HG03025 (cell line): ENCODE measurements at regions not wholly inside any gene's neighbourhood (a gene's known extent, or its start where the extent isn't known, plus 50 kb on each side); places are given as distances from the start of the nearest gene placed in this dataset.

Source experiments
- ATAC-seq: cut with Tn5 transposase; IDR thresholded peaks from one replicate; pipeline ENCODE4 v1.9.1; 2021; ENCODE audit warnings: mild to moderate bottlenecking, moderate library complexity; ENCODE audit not compliant: unreplicated experiment, low FRiP score

DNA sequence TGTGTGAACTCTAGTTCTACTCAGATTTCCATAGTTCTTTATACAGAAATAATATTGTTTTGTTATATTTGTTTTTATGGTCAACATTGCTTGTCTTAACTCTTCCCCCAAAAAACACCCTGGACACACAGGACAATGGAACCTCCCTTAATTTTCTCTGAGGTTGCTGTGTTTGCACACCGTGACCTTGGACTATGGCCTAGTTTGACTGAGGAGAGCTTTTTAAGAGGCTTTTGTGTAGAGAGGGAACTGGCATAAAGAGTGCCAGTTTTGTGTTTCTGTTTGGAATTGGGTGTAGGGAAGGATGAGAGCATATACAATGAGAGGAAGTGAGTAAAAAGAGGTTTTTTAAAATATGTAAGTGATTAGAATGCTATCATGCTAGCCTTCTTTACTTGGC, 101.1 kb upstream of the MEF2C start:
- no peak for ATAC-seq

DNA sequence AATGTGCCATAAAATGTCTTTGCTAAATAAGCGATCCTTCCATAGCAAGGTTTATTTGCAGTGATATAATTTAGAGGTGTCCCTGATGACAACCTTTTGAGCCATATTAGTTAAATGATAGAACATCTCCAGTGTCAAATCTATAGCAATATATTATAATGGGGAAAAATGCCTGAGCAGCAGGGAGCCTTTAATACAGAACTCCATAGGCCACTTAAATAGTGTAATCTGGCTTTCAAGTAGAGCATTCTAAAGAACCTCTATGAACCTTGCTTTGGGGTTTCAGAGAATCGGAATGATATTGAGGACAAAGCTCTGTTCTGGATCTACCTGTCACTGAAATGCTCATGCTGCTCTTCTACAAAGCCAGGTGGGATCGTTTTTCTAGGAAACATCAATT, 96.7 kb upstream of the MEF2C start:
- ATAC-seq, result no peak

DNA sequence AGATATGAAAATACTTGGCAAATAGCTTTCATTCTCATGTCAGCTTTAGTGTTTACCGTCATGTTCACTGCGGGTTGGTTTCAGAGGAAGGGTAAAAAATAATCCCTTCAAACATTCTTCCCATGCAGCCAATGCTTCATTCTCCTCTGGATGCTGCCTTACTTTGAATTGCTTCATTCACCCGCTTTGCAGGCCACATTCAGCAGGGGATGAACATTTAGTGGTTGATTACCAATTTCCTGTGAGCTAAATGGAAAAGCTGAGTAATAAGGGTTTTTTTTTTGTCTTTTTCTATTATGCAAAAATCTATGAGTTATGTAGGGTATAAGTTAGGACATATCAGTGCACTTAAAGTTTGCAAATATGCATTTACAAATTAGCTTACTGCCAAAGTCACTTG, 96.3 kb upstream of the MEF2C start:
- ATAC-seq, result no peak

DNA sequence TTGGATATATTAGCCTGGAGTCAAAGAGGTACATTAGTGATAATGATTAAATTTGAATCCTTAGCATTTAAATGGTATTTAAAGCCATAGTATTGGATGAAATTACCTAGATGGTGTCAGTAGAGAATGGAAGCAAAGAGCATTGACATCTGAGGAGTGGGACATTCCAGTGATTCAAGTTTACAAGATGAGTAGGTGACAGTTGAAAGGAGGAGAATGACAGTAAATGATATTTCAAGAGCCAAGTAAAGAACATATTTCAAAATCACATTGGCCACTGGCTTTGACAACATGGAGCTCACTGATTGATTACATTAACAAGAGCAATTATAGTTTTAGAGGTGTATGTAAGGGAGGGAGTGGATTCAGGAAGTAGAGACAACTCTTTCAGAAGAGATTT, 93.9 kb upstream of the MEF2C start:
- no peak for ATAC-seq

DNA sequence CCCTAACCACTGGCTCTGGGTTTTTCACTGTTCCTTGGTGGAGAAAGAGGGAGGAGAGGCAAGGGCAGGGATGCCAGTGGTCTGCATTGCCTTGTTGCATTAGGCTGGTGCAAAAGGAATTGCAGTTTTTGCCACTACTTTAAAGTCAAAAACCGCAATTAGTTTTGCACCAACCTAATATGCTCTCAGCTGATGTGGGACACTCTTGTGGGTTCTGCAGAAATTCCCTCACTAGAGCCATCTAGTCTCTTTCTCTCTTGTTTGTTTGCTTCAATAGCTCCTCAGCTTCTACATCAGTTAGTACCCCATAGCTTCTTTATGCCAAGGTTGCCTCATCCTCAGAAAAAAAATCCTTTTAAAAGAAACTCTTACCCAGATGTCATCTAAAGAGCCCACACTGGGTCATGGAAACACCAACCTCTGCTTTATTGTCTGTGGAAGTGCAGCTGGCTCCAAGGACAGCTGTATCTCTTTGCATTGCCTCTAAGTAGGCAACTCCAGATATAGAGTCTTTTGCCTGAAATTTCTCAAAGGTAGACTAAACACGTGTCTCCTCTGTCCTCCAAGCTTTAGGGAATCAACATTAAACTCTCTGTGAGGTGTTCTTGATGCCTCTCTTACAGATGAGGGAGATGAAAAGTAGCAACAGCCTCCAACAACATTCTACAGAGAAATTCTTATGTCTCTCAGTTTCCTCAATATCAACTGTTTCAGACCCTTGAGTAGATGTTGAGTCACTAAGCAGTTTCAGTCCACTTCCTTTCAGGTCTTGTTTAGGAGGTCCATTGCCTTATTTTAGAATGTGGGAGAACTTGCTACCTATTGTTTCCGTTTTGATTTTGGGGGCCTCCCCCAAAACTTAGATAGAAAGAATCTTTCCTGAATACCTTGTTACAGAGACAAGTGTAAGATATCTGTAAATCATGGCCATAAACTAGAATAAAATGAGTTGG, 84.9 kb upstream of the MEF2C start:
- ATAC-seq, result no peak

DNA sequence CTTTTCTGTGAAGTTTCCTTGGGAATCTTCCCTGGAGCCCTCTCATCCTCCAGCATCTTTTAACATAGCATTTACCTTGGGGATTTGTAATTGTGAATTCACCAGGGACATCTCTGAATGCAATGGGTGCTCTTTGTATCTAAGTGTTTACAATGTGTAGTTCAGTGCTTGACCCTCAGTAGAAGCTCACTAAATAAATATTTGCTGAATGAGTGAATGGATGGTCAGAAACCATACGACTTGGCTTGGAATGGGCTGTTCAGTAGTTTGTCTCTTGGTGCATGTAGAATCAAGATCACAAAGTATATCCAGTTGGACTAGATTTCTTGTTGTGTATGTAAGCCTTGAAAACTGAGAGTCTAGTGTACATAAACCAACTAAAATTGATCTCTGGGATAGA, 81.8 kb upstream of the MEF2C start:
- ATAC-seq, result no peak

DNA sequence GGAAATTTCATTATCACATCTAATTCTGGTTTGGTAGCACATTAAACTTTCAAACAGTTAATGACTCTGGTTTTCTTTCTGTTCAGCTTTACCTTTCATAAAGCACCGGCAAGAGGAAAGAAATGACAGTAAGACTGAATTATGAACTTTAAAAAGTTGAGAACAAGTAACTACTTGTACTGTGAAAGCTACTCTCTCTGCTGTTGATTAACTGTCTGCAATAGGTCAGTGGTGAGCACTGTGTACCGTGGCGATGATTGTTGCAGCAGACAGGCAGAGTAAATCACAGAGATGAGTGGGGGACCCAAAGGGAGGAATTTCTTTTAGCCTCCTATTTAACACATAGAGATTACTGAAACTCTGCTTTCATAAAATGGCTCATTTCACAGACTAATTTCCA, 74.0 kb upstream of the MEF2C start:
- no peak for ATAC-seq

DNA sequence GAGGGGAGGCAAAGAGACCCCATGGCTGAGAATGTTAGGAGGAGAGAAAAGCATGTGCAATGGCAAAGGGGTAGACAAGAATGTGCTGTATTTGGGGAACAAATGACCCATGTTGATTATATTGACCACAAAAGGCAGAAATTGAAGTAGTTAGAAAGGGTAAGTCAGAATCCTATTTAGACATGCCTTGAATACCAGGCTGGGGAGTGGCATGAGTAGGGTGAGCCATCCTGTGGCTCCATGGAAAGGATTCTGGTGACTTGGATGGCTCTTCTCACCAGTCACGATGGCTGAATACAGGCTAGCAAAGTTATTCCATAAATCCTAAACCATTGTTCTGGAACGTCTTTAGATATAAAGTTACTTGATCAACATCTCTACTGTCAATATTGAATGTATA, 73.4 kb upstream of the MEF2C start:
- no peak for ATAC-seq

DNA sequence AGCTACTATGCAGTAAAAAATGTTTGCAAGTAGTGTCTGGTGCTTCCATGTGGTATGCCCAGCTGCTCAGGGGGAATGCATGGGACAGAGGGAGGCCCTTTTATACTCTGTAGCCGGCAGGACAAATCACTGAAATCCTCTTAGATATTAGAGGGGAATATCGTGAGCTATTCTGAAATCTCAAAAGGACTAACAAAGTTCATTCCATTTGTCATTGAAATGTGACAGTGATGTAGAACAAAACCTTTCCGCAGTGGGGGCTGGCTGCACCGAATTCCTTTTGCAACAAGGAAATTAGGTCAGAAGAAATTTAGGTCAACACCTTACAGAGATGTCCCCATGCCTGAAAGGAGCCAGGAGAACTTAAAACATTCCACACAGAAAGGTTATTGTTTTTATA, 72.4 kb upstream of the MEF2C start:
- ATAC-seq, result no peak

DNA sequence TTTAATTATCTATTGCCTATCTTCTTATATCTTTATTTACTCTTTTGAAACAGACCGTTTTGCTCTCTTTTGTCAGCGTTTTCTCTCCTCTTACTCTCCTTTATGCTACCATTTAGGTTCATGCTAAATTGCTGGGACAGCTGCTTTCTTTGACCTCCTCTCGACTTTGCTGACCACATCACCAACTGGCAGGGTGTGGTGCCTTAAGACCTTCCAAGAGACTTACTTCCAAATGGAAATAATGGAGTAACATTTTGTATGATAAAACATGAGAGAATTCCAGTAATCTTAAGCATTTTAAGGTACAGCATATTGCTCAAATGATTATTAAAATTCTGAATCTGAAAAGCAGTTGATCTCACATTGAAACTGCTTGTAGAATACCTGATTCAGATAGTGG, 71.5 kb upstream of the MEF2C start:
- ATAC-seq, result no peak

DNA sequence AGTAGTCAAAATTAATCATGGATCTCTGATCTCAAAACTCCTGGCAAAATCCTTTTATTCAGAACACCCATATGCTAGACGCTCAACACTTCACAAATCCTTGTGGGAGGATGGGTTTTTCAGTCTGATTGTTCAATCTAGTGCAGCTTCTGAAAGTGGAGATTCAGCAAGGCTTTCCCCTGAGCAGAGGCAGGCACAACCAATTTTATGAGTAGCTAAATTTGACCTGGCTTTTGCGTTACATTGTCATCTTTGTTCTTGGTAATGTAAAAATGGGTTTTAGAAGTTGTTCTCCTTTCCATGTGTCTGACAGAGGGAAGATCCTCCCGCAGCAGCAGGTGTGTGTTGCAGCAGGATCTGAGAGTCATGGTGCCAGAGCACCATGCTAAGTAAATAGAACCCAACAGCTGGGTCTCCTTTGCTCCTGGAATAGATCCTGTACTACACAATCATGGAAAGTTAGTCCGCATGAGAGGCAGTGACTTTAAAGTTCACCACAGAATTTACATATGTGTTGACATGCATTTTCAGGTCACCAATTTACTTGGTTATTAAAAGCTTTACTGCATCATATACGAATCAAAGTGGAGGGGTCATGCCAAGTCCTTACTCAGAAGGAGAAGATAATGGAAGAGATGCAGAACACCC, 70.1 kb upstream of the MEF2C start:
- no peak for ATAC-seq

DNA sequence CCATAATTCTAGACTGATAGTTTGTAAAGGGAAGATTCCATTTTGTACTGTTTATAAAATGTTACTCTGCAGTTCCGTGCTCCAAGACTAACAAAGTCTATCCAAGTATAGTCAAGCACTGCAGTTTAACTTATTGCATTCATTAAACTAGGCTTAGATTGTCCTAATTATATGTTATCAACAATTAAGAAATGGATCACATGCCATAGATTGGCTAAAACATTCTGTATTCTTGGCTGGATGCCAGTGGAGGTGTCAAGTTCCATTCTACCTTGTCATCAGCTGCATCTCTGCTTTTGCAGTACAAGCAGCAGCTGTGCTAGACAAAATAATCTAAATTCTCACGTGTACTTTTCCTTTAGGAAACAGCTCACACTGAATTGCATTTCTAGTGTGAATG, 69.4 kb upstream of the MEF2C start:
- ATAC-seq, result no peak

DNA sequence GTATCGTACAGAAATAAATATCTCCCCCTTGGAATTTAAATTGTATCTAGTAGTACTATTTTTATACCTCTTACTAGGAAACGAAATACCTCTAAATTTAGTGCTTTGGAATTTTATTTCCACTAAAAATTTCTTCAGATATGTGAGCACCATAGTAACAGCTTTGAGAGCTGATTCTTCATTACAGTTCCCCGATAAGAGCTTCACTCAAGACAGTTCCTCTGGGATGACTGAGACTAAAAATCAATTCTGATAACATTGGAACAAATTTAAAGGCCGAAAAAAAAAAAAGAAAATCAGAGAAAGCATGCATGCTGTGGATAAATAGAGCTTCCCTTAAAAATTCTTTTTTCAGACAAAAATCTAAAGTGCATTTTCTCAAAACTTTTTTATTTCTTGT, 68.5 kb upstream of the MEF2C start:
- no peak for ATAC-seq

DNA sequence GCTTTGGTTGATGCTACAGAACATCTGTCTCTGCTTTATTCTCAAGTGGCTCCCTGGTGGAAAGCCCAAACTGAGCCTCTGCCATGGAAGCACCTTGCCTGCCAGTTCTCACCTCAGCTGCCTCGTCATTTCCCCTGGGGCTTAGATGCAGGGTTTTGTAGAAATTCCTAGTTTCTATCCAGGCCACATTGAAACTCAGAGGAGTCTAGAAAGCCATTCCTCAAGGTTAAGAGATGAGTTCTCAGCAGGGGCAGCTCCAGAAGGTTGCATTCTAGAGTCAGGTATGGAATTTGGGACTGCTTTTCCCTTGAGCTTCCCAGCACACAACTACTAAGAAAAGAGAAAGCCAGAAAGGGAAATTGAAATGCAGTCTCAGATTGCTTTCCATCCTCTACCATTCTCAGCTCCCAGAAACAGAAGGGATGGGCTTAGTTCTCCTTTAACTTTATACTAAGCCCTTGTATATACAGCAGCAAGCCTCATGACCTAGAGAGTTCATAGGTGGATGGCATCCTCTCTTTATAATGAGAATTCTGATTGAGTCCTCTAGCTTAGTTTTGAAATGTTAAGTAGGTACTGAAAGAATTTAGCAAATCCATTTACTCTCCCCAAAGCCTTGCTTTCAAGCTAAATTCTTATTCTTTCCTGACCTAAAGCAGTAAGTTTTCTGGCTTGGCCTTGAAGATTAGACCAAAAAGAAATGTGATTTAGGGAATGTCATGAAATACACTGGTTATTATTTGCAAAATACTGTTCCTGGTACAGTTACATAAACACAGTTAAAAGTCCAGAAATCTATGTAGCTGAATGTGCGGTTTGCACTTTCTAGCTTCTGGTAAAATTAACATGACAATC, 66.0 kb upstream of the MEF2C start:
- no peak for ATAC-seq

DNA sequence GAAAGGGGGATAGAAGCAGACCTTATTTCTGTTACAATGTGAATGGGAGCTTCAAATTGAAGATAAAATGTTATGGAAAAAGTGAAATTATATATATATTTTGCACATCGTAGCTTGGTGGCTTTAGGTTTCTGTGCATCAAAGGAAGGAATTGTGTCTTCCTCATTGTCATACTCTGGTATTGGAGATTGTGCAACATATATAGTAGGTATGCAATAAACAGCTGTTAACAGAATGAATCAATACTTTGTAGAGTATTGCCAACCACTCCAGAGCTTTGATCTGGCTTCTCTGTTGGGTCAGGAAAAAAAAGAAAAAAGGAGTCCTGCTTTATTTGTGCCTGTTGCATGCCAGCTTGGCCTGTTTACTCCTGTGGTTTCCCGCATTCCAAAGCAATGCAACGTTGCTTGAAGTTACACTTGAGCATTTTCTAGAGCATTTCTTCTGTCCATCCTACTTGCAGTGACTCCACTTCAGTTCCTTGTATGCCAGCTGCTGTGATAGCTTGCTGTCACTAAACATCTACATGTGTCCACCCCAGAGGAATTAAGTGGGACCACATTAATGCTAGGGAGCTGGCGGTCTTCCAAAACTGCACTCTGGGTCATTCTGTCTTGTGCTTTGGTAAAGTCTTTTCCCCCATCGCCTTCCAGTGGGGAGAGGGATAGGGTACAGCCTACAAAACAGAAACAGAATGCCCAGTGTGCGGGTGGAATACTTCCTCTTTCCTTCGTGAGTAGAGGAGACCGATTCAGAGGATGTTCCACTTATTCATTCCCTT, 62.0 kb upstream of the MEF2C start:
- ATAC-seq, result no peak

DNA sequence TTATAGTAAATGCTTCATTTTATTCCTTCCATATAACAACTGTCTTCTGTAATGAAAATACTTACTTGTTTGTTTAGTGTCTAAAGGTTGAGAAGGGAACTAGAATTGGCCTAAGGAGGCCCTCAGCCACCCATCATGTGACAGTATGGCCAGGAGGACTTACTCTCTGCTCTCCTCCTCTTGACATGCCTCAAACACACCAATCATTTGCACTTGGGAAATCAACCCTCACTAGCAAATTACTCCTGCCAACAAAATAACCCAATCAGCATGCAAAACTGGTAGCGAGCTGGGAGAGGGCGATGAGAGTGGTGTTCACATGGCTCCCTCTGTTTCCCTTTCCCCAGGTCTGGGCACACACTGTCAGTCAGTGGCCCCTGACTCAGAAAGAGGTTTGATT, 58.6 kb upstream of the MEF2C start:
- no peak for ATAC-seq

DNA sequence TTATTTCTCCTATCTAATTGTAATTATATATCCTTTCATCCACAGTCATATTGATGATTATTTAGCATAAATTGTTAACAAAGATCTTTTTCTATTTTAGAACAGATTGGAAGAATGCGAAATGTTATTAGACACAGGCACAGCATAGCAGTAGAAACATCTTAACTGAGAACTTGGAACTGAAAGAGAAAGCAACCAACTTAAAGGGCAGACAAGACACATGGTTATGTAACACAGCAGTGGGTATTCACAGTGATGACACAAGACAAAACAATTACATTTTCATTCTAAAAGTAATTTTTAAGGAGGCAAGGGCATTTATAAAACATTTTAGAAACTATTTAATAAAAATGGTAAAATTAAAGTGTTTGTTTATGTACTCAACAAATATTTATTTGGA, 57.7 kb upstream of the MEF2C start:
- peak; percentile 53 for ATAC-seq

DNA sequence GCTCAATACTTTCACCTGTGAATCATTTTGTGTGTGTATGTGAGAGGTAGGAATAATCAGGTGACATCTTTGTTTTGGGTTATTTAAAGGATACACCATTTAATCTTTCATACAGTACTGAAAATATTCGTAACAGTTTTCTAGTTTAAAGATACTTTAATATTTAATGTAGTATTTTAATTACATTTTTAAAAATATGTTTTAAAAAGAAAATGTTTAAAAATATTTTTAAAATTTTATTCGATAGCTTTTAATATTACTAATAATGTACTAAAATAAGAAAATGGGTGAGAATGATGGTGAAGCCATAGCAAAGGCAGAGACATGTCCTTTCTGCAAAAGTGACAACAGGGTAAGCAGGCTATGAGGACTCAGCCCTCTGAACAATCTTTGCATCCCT, 56.3 kb upstream of the MEF2C start:
- no peak for ATAC-seq

DNA sequence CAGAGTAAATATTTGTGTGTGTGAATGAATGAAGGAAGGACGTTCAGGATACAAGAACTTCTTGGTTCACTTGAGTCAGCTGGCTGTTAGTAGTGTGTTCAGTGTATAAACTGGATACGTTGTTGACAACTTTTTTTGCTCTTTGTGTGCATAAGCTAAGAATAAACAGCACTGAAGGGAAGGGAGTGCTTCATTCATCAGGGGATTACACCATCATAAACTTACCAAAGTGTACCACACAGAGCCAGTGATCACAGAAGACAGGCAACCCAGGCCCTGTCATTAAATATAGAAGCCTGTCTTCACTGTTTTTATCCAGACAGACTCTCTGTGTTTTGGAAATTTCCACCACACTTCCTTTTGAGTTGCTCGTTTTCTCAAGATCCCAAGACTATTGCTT, 55.5 kb upstream of the MEF2C start:
- ATAC-seq, result no peak

DNA sequence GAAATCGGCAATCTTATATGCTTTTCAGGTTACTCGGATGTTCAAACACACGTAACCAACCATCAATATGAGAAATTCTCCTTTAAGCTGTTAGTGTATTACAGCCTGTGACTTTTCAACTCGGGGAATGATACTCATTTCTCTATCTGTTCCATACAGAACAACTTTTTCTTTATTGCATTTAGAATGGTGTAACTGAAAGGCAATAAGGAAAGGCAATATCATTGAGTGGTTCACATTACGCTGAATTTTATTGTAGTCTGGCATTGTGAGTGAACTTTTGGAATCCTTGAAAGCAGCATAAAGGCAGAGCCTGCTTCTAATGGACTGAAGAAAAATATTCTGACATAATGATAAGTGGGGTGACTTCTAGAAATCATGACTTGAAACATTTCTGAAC, 54.4 kb upstream of the MEF2C start:
- ATAC-seq, result no peak
